Ishikawa (cell line): ENCODE measurements at regions not wholly inside any gene's neighbourhood (a gene's known extent, or its start where the extent isn't known, plus 50 kb on each side); places are given as distances from the start of the nearest gene placed in this dataset.

Source experiments
- CEBPB ChIP-seq: IDR thresholded peaks from 2 replicates; pipeline ENCODE4 v1.6.1; 2012
- CREB1 ChIP-seq: IDR thresholded peaks from 2 replicates; pipeline ENCODE4 v1.6.1; 2012; ENCODE audit warnings: low read depth
- EGR1 ChIP-seq: IDR thresholded peaks from 2 replicates; pipeline ENCODE4 v1.6.1; 2012
- EP300 ChIP-seq: IDR thresholded peaks from 2 replicates; pipeline ENCODE4 v1.6.1; 2012; ENCODE audit warnings: borderline replicate concordance
- FOXM1 ChIP-seq: IDR thresholded peaks from 2 replicates; pipeline ENCODE4 v1.6.1; 2012; ENCODE audit warnings: low read depth, borderline replicate concordance
- NFIC ChIP-seq: IDR thresholded peaks from 2 replicates; pipeline ENCODE4 v1.6.1; 2012
- RAD21 ChIP-seq: IDR thresholded peaks from 2 replicates; pipeline ENCODE4 v1.6.1; 2012; ENCODE audit warnings: low read depth
- TAF1 ChIP-seq: IDR thresholded peaks from 2 replicates; pipeline ENCODE4 v1.6.1; 2012; ENCODE audit warnings: low read depth, mild to moderate bottlenecking
- TCF12 ChIP-seq: IDR thresholded peaks from 2 replicates; pipeline ENCODE4 v1.6.1; 2012; ENCODE audit warnings: low read depth
- TEAD4 ChIP-seq: IDR thresholded peaks from 2 replicates; pipeline ENCODE4 v1.6.1; 2012
- YY1 ChIP-seq: IDR thresholded peaks from 2 replicates; pipeline ENCODE4 v1.6.1; 2012; ENCODE audit warnings: low read depth
- ZBTB7A ChIP-seq: IDR thresholded peaks from 2 replicates; pipeline ENCODE4 v1.6.1; 2012; ENCODE audit warnings: low read depth
- TF ChIP-seq, protein P1 (sequence below): IDR thresholded peaks from 2 replicates; pipeline ENCODE4 v1.6.1; 2012
- TF ChIP-seq, protein P2 (sequence below): IDR thresholded peaks from 2 replicates; pipeline ENCODE4 v1.6.1; 2012
- TF ChIP-seq, protein P3 (sequence below): IDR thresholded peaks from 2 replicates; pipeline ENCODE4 v1.6.1; 2012; ENCODE audit warnings: low read depth, mild to moderate bottlenecking

DNA sequence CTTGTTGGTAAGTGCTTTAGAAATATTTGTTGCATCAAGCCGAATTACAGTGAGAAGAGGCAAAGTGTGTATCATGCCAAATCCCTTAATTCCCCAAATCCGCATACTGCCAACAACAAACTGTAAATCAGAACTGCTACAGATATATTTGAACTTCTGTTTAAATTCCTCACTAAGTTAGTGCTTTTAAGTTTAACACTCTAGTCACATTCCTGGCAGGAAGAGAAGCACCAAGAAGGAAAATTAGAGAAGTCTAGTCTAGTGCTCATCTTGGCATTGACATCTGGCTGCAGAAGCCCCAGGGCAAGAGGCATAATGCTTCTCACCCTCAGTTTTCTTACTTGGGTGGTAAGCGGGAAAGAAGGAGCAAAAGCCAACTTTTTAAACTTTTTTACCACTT, 343.5 kb downstream of the GPR37 start:
- no peak for TF ChIP-seq RAD21
- no peak for TF ChIP-seq TCF12
- no peak for TF ChIP-seq YY1

DNA sequence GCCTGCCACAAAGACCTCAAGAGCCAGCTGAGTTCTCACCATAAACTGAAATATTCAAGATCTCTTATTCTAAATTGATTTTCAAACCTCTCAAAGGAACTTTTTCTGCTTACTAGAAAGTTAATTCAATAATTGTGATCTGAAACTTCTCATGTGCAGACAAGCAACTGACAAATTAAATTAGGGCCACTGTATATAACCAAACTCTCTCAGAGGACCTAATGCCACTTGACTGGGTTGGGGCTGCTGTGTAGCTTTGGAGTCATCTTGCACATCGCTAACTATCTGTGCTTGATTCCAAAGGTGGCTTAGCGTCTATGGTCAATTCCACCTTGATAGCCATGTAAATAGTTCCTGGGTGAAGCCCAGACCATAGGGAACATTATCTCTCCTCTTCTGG, 345.2 kb downstream of the GPR37 start:
- TF ChIP-seq, protein P1, sequence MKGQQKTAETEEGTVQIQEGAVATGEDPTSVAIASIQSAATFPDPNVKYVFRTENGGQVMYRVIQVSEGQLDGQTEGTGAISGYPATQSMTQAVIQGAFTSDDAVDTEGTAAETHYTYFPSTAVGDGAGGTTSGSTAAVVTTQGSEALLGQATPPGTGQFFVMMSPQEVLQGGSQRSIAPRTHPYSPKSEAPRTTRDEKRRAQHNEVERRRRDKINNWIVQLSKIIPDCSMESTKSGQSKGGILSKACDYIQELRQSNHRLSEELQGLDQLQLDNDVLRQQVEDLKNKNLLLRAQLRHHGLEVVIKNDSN: no peak
- no peak for TF ChIP-seq RAD21
- TF ChIP-seq, protein P2, sequence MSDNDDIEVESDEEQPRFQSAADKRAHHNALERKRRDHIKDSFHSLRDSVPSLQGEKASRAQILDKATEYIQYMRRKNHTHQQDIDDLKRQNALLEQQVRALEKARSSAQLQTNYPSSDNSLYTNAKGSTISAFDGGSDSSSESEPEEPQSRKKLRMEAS: no peak
- TF ChIP-seq CEBPB: no peak
- TF ChIP-seq CREB1: no peak
- TF ChIP-seq, protein P3, sequence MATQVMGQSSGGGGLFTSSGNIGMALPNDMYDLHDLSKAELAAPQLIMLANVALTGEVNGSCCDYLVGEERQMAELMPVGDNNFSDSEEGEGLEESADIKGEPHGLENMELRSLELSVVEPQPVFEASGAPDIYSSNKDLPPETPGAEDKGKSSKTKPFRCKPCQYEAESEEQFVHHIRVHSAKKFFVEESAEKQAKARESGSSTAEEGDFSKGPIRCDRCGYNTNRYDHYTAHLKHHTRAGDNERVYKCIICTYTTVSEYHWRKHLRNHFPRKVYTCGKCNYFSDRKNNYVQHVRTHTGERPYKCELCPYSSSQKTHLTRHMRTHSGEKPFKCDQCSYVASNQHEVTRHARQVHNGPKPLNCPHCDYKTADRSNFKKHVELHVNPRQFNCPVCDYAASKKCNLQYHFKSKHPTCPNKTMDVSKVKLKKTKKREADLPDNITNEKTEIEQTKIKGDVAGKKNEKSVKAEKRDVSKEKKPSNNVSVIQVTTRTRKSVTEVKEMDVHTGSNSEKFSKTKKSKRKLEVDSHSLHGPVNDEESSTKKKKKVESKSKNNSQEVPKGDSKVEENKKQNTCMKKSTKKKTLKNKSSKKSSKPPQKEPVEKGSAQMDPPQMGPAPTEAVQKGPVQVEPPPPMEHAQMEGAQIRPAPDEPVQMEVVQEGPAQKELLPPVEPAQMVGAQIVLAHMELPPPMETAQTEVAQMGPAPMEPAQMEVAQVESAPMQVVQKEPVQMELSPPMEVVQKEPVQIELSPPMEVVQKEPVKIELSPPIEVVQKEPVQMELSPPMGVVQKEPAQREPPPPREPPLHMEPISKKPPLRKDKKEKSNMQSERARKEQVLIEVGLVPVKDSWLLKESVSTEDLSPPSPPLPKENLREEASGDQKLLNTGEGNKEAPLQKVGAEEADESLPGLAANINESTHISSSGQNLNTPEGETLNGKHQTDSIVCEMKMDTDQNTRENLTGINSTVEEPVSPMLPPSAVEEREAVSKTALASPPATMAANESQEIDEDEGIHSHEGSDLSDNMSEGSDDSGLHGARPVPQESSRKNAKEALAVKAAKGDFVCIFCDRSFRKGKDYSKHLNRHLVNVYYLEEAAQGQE: no peak

- TF ChIP-seq, protein P1: no peak
- TF ChIP-seq YY1: no peak
- TF ChIP-seq, protein P3: no peak
- TF ChIP-seq, protein P2: no peak
- no peak for TF ChIP-seq CEBPB
- no peak for TF ChIP-seq TCF12
- no peak for TF ChIP-seq FOXM1
- TF ChIP-seq ZBTB7A: no peak
- TF ChIP-seq EP300: no peak
- TF ChIP-seq CREB1: no peak
- no peak for TF ChIP-seq RAD21
- TF ChIP-seq TAF1: no peak
Measured at GRCh38 chr7:124413029-124413428, 352.6 kb downstream of the GPR37 start.

DNA sequence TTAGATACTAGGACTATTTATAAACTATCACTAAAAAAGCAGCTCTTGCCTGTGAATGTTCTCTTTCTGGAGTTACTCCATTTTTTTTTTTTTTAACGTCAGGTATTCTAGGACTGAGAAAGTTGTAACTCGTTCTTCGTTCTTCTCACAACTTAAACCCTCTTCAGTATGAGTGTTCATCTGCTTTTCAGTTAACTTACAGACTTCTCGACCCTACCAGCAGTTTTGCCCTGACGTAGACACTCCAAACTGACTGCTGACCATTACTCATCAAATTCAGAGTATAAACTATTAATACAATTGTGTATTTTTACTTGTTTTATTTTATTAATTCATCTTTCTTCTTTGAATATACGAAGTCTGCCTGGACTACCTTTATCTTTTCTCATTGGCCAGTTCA, 353.1 kb downstream of the GPR37 start:
- TF ChIP-seq ZBTB7A (no peak), CREB1 (no peak), RAD21 (no peak), YY1 (no peak), TCF12 (no peak)
- TF ChIP-seq, protein P2: no peak
- TF ChIP-seq, protein P3: no peak
- TF ChIP-seq, protein P1: no peak

DNA sequence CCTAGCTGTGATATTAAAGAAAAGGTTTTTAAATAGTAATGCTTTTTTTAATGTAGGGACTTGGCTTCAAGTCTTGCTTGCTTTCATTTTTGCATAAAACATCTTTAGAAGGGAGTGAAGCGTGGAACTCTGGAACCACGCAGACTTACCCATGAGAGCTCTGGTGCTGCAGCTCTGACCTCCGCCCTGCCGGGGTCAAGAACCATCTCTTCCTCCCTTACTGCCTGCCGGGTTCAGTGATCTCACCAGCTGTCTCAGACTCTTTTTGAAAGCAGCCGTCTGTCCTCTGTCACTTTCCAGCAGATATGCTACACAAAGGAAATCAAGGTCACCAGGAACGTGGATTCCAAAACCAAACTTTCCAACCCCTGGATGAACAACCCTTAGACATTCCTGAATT, 353.8 kb downstream of the GPR37 start:
- TF ChIP-seq YY1: no peak
- no peak for TF ChIP-seq EGR1
- no peak for TF ChIP-seq TEAD4
- TF ChIP-seq NFIC: no peak
- no peak for TF ChIP-seq CEBPB
- no peak for TF ChIP-seq FOXM1
- no peak for TF ChIP-seq ZBTB7A
- no peak for TF ChIP-seq RAD21
- TF ChIP-seq CREB1: no peak
- no peak for TF ChIP-seq EP300
- TF ChIP-seq, protein P1: no peak
- no peak for TF ChIP-seq TCF12
- TF ChIP-seq, protein P2: no peak
- no peak for TF ChIP-seq TAF1
- TF ChIP-seq, protein P3: no peak
